ENCODE measurements at regions not wholly inside any gene's neighbourhood (a gene's known extent, or its start where the extent isn't known, plus 50 kb on each side); places are given as distances from the start of the nearest gene placed in this dataset.

GRCh38 chr22:48096851-48097665 lies 1334.6 kb downstream of the TBC1D22A start:
- DNase-seq: no peak

DNA sequence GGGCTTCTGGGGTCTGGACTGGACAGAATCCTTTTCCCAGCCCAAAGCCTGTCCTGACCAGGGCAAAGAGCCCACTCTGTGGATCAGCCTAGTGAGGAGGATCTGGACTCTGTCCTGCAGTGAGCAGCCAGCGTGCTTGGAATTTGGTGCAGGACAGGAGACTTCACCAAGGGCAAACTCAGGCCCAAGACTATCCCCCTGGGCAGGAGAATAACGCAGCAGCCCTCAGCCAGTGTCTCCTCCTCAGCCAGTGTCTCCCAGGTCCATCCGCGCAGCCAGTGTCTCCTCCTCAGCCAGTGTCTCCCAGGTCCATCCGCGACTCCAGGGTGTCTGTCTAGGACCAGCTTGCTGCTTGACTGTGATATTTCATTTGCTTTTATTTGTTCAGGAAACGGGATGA lies 1334.0 kb downstream of the TBC1D22A start:
- no peak for DNase-seq

DNA sequence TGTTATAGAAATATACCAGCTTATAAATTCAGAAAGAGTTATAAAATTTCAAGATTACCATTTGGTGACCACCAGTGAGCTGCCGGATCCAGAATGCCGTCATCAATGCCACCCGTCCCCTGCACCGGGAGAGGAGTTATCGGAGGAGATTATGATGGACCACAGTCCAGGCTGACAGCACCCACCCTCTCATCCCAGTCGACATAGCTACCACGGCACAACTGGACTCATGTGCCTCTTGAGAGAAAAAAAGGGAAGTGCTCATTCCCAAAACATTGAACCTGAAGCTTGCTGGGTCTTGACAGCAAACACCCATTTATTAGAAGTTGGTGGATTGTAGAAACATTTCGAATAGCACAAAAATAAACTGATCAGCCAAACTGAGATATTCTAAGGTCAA lies 1331.5 kb downstream of the TBC1D22A start:
- DNase-seq: no peak

GRCh38 chr22:48092866-48093265 lies 1330.4 kb downstream of the TBC1D22A start:
- DNase-seq: no peak

GRCh38 chr22:48091656-48092223 lies 1329.3 kb downstream of the TBC1D22A start:
- DNase-seq: no peak

DNA sequence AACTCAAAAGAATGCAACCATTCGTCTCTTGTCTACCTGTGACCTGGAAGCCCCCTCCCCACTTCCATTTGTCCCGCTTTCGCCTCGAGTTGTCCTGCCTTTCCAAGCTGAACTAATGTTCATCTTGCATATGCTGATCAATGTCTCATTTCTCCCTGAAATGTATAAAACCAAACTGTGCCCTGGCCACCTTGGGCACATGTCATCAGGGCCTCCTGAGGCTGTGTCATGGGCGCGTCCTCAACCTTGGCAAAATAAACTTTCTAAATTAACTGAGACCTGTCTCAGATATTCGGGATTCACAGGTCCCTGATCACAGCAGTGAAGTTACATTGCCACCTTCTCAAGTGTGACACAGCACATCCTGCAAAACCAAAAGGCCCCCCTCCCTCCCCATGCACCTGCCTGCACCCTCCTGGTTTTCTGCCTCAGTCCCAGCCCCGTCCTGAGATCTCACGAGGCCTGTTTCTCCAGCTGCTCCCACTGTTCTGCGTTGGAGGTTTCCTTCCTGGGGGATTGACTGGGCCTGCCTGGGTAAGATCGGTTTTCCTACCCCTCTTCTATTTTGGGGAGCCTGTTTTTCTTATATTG lies 1328.7 kb downstream of the TBC1D22A start:
- no peak for DNase-seq

- no peak for DNase-seq
Observed at GRCh38 chr22:48090332-48090672, 1327.9 kb downstream of the TBC1D22A start.

DNA sequence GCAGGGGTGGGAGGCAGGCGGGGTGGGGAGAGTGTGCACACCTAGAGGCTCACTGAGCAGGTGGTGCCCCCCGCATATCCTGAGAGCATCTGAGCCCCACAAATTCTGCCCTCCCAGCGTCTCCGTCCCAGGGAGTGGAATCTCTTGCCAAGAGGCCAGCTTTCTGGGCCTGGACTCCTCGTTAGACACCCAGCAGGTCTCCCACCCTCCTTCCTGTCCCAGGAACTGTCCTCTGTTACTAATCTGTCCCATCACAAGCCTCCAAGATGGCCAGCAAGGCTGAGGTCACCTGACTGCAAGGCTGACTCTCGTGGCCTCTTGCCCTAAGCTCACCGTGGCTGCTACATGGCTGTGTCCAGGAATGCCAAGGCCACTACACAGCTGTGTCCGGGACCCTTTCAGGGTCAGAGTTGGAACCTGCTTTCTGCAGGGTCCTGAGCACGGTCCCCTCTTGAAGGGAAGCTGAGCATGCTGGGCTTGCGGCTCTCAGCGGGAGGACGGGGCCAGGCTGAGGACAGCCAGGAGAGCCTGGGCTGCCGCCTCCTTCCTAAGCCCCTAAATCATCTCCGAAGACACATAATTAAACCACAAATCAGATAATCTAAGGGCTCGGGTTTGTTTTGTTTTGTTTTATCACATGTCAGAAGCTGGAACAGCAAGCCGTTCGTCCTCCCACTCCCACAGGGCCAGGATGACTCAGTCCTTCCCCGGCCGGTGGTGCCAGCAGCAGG lies 1327.3 kb downstream of the TBC1D22A start:
- DNase-seq: no peak

DNA sequence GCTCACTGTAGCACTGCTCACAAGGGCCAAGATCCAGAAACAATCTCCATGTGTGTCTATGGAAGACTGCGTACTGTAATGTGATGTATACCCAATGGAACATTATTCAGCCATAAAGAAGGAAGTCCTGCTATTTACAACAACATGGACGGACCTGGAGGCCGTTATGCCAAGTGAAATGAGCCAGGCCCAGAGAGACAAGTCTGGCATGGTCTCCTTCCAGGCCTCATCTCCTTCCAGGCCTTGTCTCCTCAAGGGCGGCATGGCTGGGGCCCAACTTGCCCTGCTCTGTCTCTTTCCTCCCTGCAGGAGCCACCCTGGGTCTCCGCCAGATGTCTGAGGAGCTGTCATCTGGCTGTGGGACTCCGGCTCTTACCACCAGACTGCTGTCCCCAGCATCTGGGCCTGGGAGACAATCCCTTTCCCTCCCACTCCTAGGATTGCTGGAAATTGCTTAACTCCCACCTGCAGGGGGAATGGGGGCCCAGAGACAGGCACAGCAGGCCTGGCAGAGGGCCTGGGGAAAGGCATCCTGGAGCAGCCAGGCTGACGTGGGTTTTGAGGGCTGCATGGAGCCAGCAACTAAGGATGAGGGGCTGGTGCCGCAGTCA lies 1326.6 kb downstream of the TBC1D22A start:
- DNase-seq: no peak

- DNase-seq: no peak
Observed at GRCh38 chr22:48088251-48088650, 1325.8 kb downstream of the TBC1D22A start.

- DNase-seq: no peak
Observed at GRCh38 chr22:48085901-48086645, 1323.6 kb downstream of the TBC1D22A start.

- DNase-seq: no peak
Observed at GRCh38 chr22:48084729-48085050, 1322.2 kb downstream of the TBC1D22A start.

DNA sequence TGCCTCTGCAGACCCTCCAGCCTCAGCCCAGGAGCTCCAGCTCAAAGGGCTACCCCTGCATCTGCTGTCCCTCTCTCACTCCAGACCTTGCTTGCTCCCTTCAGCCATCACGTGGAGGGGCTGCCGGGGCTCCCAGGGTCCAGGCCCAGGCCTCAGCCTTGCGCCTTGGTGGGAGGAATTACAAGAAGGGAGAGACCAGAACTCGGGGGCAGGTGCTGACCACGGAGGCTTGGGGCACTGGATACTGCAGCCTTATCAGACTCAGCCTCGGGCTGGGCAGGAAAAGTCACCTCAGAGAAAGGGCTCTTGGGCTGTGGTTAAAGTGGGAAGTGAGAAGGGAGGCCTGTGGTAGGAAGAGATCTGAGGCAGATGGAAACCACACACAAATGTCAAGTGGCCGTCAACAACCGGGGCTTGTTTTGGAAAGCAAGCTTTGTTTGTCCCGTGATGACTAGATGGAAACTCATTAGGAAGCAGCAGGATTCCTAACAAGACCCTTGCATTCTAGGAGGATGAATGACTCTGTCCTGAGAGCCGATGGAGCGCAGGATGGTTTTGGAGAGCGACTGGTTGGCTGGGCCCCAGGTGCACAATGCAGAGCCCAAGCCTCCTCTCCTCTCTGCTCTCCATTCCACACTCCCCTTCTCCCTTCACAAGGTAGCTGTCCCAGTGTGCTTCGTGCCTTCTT lies 1321.7 kb downstream of the TBC1D22A start:
- no peak for DNase-seq

DNA sequence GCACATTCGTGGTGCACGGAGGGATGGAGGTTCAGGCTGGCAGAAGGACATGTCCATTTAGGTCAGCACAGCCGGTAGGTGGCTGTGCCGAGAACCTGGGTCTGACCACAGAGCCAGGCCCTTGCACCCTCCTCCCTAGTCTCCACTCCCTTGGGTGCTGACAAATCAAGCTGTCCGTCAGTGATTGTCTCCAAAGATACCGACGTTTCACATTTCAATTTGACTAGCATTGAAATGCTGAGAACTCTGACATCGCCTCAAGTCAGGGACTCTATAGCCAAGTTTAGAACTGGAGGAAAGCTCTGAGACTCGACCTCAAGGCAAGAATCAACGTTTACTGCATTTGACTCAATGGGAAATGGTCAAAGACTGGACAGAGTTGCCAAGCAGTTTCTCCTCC lies 1321.1 kb downstream of the TBC1D22A start:
- DNase-seq: no peak

DNA sequence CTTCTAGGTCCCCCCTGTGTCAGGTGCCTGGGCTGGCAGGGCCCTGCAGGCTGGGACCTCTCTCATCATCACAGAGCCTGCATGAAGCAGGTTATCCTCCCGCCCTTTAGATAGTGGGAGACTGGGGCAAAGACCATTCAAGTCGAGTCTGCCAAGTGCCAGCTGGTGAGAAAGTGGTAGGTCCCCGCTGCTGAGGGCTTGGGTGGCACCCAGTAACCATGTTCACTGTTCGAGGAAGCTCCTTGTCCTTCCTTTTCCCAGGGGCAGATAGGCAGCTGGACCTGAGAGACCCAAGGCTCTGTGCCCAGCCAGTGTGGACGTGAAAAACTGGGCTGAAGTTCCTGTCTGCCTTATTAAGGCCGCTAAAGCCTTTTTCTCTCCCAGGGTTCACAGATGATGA lies 1319.8 kb downstream of the TBC1D22A start:
- no peak for DNase-seq

DNA sequence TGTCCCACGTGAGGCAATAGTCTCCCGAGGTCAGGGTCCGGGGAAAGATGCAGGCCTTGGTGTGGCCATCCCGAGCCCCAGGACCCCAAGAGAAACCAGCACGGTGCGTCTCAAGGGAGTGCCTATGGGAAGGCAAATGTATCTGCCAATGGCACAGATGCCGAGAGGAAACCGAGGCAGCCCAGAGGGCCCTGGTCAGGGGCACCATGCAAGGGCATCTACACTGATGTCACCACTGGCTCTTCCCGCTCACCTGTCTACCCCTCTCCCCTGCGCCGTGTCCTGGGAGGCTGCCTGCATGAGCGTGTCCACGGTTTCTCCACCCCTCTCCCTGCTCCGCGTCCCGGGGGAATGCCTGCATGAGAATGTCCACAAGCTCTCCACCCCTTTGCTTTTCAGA lies 1318.8 kb downstream of the TBC1D22A start:
- DNase-seq: no peak

- DNase-seq: no peak
Observed at GRCh38 chr22:48080316-48081165, 1318.1 kb downstream of the TBC1D22A start.

DNA sequence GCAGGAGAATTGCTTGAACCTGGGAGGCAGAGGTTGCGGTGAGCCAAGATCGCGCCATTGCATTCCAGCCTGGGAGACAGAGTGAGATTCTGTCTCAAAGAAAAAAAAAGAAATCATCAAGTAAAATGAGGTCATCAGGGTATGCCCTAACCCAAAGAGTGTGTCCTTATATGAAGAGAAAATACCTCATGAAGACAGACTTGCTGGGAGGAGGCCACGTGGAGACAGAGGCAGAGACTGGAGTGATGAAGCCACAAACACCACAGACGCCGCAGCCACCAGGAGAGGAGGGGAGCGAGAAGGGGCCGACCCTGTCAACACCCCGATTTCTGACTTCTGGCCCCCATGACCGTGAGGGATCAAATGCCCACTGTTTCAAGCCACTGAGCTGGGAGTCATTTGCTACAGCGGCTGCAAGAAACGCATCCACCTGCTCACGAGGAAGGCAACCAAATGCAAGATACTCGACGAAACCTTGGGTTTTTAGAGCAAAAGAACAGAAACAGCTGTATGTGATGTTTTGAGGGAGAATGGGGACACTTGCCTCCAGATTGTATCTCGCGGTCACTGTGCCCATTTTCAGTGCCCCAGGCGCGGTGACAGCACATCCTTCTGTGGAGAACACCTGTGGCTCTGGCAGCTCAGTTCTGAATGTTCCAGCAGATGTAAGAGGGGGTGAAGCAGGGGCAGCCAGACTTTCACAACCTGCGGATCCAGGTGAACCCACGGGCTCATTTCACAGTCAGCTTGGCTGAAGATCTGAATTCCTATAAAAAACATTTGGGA lies 1317.2 kb downstream of the TBC1D22A start:
- DNase-seq: no peak

DNA sequence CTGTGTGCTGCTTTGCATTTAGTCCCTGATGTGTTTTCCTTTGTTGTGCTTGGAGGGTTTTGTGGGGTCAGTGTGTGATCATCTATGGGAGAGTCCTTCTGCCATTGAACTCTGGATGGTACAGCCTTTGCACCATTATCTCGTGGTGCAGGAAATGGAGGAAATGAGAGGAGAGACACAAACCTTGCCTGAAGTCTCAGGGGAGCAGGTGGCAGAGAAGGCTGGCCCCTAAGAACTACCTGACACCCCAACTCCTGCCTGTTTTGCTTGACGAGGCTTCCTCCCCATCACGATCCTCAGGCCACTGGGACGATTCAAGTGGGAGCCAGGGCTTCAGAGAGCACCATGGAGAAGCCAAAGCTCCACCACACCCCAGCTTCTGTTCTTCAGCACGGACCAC lies 1316.4 kb downstream of the TBC1D22A start:
- no peak for DNase-seq

DNA sequence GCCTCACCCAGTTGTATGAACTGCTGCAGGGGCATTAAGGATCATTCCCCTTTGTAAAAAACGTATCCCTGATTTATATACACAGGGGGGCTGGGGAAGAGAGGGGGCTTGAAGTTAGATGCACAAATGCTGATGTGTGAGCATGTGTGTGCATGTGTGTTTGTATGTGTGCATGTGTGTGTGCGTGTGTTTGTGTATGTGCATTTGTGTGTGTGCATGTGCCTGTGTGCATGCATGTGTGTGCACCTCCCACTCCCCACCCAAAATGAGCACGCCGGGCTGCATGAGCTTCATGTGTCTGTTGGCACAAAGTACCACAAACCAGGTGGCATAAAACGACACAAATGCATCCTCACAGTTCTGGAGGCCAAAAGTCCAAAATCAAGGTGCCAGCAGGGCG lies 1315.2 kb downstream of the TBC1D22A start:
- no peak for DNase-seq

All from NCI-H1417 treated with DMSO at 0.1 percent for 48 hours (cell line).